Panc1 (cell line): ENCODE measurements at regions not wholly inside any gene's neighbourhood (a gene's known extent, or its start where the extent isn't known, plus 50 kb on each side); places are given as distances from the start of the nearest gene placed in this dataset.

Experiments
- ATAC-seq: fragments of 200-7000 bp; cut with Tn5 transposase; 2 replicates; pipeline ENCODE4 v1.9.1; 2020; ENCODE audit warnings: mild to moderate bottlenecking, moderate library complexity
- BruUV-seq: library from RNA; stranded (reverse); fragments of 400-500 nt; replicated peaks from 2 replicates; lab custom pipeline; 2021; lab: Mats Ljungman, UMichigan
- CTCF ChIA-PET: fragments of 300-600 bp; sonication (Branson Sonifier 250); formaldehyde crosslinking; loops from one replicate; lab custom pipeline; 2022; ENCODE audit warnings: antibody characterized with exemption; lab: Charles Lee
- POLR2A ChIA-PET: fragments of 300-600 bp; sonication (Branson Sonifier 250); formaldehyde crosslinking; loops from one replicate; lab custom pipeline; 2022; ENCODE audit warnings: antibody characterized with exemption; lab: Charles Lee
- DNase-seq: peaks from one replicate; pipeline ENCODE4 v3.0.0-alpha.2; 2010; ENCODE audit warnings: low read depth, low spot score
- H3K27ac ChIP-seq: 2 replicates; pipeline ENCODE4 v1.5.1; 2011; ENCODE audit warnings: mild to moderate bottlenecking, low read length, inconsistent platforms
- H3K27me3 ChIP-seq: fragments of 200-500 bp; sonication (Bioruptor generic); 2 replicates; pipeline ENCODE4 v1.6.0; 2014; ENCODE audit warnings: low read length, inconsistent platforms; ENCODE audit not compliant: control insufficient read depth, insufficient read depth
- H3K36me3 ChIP-seq: fragments of 200-500 bp; sonication (Bioruptor generic); 2 replicates; pipeline ENCODE4 v1.5.1; 2014; ENCODE audit warnings: inconsistent platforms, mild to moderate bottlenecking, low read length, moderate library complexity; ENCODE audit not compliant: control insufficient read depth, insufficient read depth
- H3K4me1 ChIP-seq: 2 replicates; pipeline ENCODE4 v1.5.1; 2011; ENCODE audit warnings: inconsistent platforms, mild to moderate bottlenecking, low read length, moderate library complexity; ENCODE audit not compliant: control insufficient read depth, insufficient read depth
- H3K4me3 ChIP-seq, 2 experiments: 2 replicates each; pipeline ENCODE4 v1.5.1; 2011 to 2012; ENCODE audit warnings: low read depth in 2 of 2, low read length in 2 of 2, mild to moderate bottlenecking in 2 of 2, inconsistent platforms in 1 of 2, moderate library complexity in 1 of 2
- H3K9me3 ChIP-seq: fragments of 200-500 bp; sonication (Bioruptor generic); 2 replicates; pipeline ENCODE4 v1.5.1; 2014; ENCODE audit warnings: low read depth, mild to moderate bottlenecking, inconsistent platforms, low read length, moderate library complexity; ENCODE audit not compliant: control insufficient read depth, insufficient read depth
- CTCF ChIP-seq: fragments of 450-650 bp; IDR thresholded peaks from 2 replicates; pipeline ENCODE4 v1.5.1; 2017; ENCODE audit warnings: mild to moderate bottlenecking
- POLR2AphosphoS5 ChIP-seq: IDR thresholded peaks from 2 replicates; pipeline ENCODE4 v1.6.1; 2012; ENCODE audit warnings: mild to moderate bottlenecking, low read depth, low read length, moderate library complexity
- REST ChIP-seq, 2 experiments: IDR thresholded peaks; 2 replicates each; pipeline ENCODE4 v1.6.1; 2011 to 2012; ENCODE audit warnings: low read depth in 2 of 2, control low read depth in 1 of 2, low read length in 1 of 2, mild to moderate bottlenecking in 1 of 2, moderate library complexity in 1 of 2; ENCODE audit not compliant: insufficient read depth in 1 of 2
- SIN3A ChIP-seq: IDR thresholded peaks from 2 replicates; pipeline ENCODE4 v1.6.1; 2012; ENCODE audit warnings: low read depth, mild to moderate bottlenecking, low read length, moderate library complexity, borderline replicate concordance; ENCODE audit not compliant: insufficient read depth
- TCF7L2 ChIP-seq: IDR thresholded peaks from 2 replicates; pipeline ENCODE4 v1.6.1; 2011; ENCODE audit warnings: mild to moderate bottlenecking, low read depth, low read length, inconsistent platforms
- in situ Hi-C: cut with HindIII; loops from 2 replicates; pipeline ENCODE4 v1.10.0; 2016; ENCODE audit warnings: low sequenced_read_pairs, low pct_unique_long_range_greater_than_20kb
- intact Hi-C: fragments of 100-400 bp; cut with micrococcal nuclease; formaldehyde crosslinking; loops from one replicate; pipeline ENCODE4 v1.10.0; 2022; ENCODE audit not compliant: unreplicated experiment

DNA sequence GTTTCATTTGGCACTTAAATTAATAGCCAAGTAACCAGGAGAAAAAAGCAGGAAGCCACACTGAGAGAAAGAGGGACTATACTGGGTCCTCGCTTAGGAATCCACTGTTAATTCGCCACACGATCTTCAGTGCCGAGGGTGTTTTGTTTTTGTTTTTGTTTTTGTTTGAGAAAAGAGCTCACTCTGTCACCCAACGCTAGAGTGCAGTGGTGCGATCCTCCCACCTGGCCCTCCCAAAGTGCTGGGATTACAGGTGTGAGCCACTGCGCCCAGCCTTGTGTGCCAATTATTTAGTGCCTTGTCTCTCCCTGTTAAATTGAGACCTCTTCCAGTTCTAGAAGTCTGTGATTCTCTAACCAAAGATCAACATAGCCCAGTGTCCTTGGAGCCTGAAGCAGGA is 53.8 kb upstream of the TPM1 start:
- BruUV-seq = no TSS peak
- ChIA-PET CTCF (no interaction called here), POLR2A (interaction anchor here (0.7 kb wide), 1 partner anchor 127 kb away, joined by 3 read pairs; no protein-coding TSS in a partner anchor)
- no peak overlapping the region for H3K4me3 ChIP-seq
- peaks cover 7% of the 10 kb centered on the region for H3K4me1 ChIP-seq
- intact Hi-C loops = no loop called here
- in situ Hi-C loops = no loop called here
- peak overlapping the region; percentile 44; the same call in 1 of the 2 replicates for H3K27ac ChIP-seq
- DNase-seq (no peak), ATAC-seq (no peak)
- TF ChIP-seq TCF7L2 = no peak
- no peak for TF ChIP-seq POLR2AphosphoS5
- TF ChIP-seq CTCF = no peak
- no peak for TF ChIP-seq REST (IDR thresholded peaks at IDR 0.05; ENCODE audit: insufficient read depth in 1 of 2, low read depth in 2 of 2, low read length in 1 of 2)
- TF ChIP-seq SIN3A = no peak
- H3K9me3 ChIP-seq = no peaks in the 10 kb centered on the region
- H3K36me3 ChIP-seq = no peaks in the 10 kb centered on the region
- no peaks in the 10 kb centered on the region for H3K27me3 ChIP-seq

GRCh38 chr15:62989366-62990055 is 53.0 kb upstream of the TPM1 start:
- ChIA-PET CTCF (no interaction called here), POLR2A (interaction anchor here (0.7 kb wide), 1 partner anchor 89 kb away, joined by 7 read pairs; no protein-coding TSS in a partner anchor)
- DNase-seq = no peak
- no peaks in the 10 kb centered on the region for H3K27me3 ChIP-seq
- peak; percentile 40; the same call in 1 of the 2 replicates for TF ChIP-seq POLR2AphosphoS5
- no peak for TF ChIP-seq CTCF
- BruUV-seq = no TSS peak
- ATAC-seq = peak; percentile 74
- intact Hi-C loops = no loop called here
- 0 out of 2 replicates have a peak overlapping the region, but pooled peaks have one; percentile 44 for H3K27ac ChIP-seq
- in situ Hi-C loops = no loop called here
- H3K36me3 ChIP-seq = no peaks in the 10 kb centered on the region
- no peak overlapping the region for H3K4me3 ChIP-seq
- no peaks in the 10 kb centered on the region for H3K9me3 ChIP-seq
- peaks cover 7% of the 10 kb centered on the region for H3K4me1 ChIP-seq
